ENCODE measurements at regions not wholly inside any gene's neighbourhood (a gene's known extent, or its start where the extent isn't known, plus 50 kb on each side); places are given as distances from the start of the nearest gene placed in this dataset.
"Not testable (repeated sequence)": the region's sequence is repeated elsewhere in the genome, so short reads cannot be mapped to it uniquely, and the experiment has no call there.

DNA sequence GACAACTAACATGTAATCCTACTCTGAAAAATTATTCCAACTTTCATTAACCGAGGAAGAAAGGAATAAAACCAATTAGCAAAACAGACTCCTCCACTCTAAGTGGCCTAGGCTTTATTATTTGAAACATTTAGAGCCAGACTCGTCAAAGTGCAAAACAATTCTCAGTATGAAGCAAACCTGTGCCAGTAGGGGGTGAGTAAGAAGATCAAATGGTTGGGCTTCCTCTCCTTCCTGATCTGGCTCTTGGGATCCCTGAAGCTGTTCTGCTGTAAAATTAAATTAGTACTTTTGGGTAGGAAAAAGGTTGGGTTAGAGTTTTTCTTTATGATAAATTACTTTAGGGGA, 177.6 kb upstream of the MAN1A1 start:
- peak; percentile 5 for DNase-seq

DNA sequence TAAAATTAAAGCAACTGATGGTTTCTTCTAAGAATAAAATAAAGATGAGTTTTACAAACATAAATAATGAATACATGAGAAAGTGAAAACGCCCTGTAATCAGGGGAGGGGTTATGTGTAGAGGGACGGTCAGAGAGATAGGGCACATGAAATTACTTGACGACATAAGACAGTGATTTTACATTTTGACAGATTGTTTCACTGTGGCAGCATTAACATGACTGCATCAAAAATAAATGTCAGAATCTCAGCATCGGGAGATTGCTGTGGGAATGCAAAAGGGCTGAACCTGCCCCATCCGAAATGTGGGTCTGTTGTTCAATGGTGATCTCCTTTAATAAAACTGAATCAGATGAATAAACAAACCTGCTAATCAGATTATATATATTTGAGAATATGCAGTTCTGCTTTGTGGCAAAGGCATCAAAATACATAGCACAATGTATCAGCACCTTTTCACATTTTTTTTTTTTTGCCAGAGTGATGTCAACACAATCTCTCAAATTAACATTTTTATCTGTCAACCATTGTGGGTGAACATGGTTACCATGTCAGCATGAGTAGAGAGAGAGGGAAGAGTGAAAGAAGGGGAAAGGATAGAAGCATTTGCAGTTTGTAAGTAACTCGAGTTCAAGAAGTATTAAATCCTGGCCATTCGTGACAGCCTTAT, 177.1 kb upstream of the MAN1A1 start:
- DNase-seq, result no peak

DNA sequence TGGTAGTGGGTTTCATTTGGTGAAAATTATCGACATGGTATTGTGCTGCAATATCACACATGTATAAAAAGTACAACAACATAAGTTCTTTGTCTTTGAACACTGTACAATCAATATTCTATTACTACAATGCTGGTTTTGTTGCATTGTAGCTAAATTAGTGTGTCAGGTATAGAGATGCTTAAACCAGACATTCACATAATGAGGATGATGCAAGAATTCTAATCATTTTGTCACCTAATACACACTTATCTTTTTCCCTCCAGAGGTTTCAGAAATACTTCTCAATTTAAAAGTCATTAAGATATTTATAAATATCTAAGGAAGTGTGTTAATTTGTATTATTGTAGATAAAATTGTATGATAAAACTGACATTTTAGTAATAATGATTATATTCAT, 174.8 kb upstream of the MAN1A1 start:
- no peak for DNase-seq

DNA sequence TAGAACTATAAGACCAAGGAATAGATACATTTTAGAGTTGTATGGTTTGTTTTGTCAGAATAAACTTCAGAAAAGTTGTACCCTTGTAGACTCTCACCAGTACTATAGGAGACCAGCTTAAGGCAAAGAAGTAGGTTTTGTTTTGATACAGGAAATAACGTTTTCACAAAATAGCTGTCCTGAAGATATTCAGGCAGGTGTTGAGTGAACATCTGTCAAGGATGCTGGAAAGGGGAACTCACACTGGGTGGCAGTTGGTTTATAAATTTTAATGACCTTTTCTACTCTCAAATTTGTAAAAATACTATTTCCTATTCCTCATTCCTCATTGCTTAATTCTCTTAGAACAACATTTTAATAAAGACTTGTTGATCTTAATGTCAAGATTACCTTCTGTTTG, 174.0 kb upstream of the MAN1A1 start:
- DNase-seq, result no peak

DNA sequence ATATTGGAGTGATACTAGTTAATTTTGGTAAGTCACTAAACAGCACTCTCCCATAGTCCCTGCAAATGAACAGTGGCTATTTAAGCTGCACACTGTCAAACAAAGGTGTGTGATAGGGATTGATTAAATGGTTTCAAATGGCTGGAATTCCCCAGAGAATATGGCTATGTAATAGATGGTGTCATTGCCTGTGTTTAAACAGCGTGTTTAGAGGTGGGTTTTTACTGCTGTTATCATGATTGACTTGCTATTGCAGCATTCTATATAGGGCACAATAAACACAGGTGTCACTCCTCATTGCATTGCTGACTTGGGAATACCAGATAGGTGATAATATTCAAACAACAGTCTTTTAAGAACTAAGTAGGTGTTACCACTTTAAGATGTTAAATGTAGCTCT, 171.7 kb upstream of the MAN1A1 start:
- DNase-seq, result no peak

DNA sequence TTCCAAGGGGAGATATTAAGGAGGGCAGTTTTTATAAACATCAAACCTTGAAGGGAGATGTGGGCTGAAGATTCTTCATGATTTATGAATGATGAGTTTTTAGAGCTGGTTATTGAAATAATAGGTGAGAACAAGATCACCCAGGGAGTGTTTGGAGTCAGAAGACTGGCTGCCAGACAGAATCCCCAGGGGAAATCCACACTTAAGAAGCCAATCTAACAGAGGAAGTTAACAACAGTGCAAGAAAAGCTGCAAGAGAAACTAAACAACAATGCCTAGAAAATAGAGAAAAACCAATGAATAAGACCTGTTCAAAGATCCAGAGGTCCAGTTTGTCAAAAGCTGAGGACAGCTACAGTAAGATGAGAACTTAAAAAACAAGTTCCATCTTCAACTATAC, 167.9 kb upstream of the MAN1A1 start:
- DNase-seq, result peak; percentile 24

DNA sequence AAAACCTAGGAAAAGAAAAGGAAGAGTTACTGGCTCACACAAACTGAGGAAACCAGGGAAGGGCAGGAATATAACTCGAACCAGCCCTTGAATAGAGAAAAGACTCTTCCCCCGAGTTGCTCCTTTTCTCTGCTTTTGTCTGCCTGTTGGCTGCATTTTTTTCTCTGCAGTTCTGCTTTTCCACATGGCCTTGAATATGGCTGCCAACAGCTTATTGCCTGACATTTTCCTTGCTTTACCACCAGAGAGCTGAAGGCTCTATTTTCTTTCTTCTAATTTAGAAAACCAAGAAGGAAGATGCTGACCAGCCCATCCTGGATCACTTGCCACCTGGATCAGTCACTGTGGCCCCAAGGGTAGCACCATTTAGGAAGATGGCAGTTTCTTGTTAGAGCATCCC, 164.8 kb upstream of the MAN1A1 start:
- DNase-seq, result no peak

DNA sequence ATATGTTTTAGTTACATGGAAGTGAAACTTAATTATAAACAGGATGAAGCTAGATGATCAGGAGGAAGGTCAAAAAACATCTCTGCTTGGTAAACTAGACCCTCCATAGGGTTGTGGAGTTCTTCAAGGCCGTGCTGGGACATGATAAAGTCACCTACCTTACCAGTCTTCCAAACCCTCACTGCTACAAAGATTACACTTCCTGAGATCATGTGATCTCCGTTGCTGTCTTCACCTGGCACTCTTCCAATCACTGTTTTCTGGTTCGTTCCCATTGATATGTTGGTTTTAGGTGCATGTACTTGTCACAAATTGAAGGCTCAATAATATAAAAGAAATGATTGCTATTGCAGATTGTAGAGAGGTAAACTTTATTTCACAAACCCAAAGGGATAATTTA, 161.5 kb upstream of the MAN1A1 start:
- DNase-seq, result no peak

DNA sequence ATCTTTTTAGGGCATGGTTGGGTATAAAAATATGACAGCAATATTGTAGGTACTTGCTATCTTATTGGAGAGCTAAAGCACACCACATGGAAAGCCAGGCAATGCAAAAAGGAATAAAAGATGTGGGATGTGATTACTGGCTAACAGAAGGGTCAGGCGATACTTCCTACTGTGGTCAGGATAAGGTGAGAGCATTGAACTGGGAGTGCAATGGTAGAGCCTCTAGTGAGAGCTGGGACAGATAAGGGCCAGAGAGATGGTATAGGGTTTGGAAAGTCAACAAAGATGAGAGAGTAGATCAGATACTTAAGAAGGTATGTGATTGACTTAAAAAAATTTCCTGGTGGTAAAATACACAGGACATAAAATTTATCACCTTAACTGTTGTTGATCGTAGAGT, 160.7 kb upstream of the MAN1A1 start:
- no peak for DNase-seq

DNA sequence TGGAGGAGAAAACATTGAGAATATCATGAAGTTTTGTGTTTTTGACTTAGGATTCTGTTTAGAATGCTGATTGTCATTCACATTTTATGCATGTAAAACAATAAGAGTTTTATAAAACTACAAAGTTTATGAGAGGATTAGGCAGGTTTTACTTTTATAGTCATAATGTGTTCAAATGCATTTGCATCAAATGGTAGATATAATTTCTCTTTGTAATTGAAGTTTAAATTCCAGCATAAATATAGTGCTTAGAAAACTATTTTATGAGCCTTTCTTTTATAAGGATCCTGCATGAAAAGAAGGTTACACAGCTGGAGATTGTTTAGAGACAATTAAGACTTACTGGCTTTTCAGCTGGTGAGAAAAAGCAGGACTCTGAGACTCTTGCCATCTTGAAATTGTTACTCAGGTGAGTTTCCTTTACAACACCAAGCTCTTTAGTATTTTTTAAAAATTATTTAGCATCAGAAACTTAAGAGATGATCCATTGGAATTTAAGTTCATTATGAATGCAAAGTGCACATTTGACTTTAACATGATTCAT, 157.1 kb upstream of the MAN1A1 start:
- no peak for DNase-seq

DNA sequence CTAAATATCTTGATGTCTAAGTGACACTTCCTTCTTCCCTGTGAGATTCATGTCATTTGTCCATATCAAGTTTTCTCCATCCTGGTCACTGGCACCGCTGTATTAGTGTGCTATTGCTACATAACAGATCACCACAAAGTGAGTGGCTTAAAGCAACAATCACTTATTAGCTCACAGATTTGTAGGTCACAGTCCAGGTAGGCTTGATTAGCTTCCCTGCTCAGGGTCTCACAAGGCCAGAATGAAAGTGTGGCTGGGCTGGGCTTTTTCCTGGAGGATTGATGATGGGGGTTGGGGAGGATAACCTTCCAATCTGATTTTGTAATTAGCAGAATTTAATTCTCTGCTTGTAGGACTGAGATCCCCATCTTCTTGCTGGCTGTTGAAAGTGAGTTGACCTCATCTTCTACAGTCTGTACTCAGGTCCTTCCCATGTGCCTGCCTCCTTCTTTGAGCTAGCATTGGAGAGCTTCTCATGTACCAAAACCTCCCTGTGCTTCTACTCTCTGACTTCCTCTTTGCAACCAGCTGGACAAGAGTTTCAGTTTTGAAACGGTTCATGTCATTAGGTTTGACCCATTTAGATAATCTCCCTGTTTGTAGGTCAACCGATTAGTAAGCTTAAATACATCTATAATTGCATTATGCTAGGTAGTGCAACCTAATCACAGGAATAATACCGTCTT, 152.4 kb upstream of the MAN1A1 start:
- DNase-seq, result no peak

DNA sequence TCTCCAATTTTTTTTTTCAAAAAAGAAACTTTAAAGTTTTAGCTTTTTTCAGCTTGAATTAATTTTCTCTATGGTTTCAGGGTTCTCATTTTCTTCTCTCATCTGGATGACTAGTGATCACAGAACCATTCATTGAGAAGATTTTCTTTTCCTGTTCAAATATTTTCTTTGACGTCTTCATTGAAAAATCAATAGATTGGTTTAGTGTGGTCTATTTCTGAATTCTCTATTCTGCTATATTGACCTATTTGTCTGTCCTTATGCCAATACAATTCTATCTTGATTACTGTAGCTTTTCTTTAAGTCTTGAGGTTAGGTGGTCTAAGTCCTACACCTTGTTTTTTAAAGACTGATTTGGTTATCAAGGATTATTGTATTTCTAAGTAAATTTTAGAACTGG, 150.2 kb upstream of the MAN1A1 start:
- no peak for DNase-seq

DNA sequence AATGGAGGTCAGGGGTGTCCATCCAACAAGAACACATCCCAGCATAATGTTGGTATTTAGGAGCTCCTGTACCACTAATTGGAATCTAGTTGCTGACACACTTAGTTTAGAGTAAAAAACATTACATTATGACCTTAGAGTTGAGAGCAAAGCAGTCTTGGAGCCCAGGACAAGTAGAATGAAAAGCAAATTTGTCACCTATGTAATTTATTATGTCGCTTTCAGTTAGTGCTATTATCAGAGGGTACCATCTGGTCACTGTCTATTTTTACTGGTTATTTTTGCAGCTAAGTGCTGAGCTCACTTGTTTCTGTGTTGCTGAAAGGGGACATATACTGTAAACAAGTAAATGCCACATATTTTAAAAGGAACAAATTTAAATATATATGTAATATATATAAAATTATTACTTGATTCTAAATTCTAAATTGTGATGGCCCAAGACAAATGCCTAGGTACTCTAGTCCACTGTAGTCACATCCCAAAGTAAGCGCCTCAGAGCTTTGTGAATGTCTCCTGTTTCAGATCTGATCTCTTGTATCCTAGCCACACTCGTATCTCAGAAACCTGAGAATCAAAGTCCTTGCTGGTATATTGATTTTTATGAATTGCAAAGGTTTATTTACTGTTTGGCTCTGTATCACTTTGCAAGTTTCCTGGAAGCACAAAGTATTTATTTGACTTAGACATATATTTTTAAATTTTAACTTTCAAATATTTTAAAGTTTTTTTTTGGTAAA, 148.6 kb upstream of the MAN1A1 start:
- no peak for DNase-seq

DNA sequence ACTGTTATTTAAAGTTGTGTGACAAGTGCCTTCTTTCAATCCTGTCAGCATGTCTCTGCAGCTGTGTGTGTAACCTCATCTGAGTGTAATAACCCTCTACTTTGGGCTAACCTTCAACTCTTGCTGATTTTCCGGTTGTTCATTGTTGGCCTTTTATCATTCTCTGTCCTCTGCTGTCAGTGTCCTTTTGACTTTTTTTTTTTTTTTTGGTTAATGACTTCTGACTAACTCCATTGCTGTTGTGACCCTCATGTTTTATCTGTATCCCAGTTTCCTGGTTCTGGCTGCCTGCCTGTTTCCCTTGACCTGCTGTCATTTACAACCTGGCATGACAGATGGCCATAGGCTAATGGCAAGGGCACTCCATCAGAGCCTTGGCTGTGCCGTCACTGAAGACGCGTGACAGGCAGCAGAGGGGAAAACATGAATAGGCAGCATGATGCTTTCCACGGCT, 145.7 kb upstream of the MAN1A1 start:
- no peak for DNase-seq

DNA sequence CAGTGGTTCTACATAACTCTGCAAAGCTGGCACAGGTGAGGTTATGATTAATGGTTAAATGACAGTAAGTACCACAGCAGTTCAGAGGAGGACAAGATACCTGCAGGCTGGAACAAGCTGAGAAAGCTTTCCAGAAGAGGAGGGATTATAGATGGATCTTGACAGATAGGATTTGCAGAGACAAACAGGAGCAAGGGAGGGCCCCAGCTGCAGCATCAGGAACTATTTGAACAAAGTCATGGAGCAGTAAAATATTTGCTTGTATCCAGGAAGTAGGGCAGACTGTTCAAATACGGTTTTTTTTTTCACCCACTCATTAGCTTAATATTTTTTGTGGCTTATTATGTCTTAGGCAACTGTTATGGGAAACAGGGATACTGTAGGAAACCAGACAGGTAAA, 144.4 kb upstream of the MAN1A1 start:
- DNase-seq, result no peak

DNA sequence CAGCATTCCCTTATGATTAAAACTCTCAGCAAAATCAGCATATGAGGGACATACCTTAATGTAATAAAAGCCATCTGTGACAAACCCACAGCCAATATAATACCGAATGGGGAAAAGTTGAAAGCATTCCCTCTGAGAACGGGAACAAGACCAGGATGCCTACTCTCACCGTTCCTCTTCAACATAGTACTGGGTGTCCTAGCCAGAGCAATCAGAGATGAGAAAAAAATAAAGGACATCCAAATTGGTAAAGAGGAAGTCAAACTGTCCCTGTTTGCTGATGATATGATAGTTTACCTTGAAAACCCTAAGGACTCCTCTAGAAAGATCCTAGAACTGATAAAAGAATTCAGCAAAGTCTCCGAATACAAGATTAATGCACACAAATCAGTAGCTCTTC, 141.6 kb upstream of the MAN1A1 start:
- DNase-seq, result not testable (repeated sequence)

DNA sequence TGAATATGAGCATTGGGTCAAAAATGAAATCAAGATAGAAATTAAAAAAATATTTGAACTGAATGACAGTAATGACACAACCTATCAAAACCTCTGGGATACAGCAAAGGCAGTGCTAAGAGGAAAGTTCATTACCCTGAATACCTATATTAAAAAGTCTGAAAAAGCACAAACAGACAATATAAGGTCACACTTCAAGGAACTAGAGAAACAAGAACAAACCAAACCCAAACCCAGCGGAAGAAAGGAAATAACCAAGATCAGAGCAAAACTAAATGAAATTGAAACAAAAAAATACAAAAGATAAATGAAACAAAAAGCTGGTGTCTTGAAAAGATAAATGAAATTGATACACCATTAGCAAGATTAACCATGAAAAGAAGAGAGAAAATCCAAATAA, 140.5 kb upstream of the MAN1A1 start:
- not testable (repeated sequence) for DNase-seq

DNA sequence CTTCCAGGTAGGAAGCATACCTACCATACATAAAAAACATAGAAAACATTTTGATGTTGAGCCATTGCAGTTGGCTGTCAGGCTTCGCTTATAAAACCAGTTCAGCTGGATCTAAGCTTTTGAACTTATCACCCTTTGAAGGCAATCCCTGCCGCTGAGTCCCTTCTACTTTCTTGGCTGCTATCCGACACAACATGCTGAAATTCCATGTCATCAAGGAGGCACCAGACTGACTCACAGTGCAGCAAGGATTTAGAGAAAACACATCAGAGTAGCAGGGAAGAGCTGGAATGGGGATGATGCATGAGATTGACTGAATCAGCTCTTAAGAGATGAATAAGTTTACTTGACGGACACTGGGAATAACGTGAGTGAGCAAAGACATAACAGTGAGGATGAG, 135.0 kb upstream of the MAN1A1 start:
- peak; percentile 97 for DNase-seq

DNA sequence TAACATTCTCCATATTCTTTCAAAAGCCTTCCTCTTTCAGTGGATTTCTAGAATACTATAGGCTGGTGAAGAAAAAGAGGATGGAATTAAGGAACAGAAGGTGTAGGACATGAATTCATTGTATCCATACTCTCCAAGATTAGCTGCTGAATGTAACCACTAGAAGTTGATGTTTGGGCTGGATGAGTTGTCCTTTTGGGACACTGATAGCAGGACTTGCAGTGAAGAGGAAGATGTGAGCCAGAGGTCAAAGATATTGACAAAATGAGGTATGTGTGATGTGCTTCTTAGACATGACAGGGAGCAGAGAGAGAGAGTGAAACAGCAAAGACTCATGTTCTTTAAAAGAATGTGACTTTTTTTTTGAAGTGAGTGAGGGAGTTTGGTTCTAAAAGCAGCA, 134.3 kb upstream of the MAN1A1 start:
- peak; percentile 19 for DNase-seq

DNA sequence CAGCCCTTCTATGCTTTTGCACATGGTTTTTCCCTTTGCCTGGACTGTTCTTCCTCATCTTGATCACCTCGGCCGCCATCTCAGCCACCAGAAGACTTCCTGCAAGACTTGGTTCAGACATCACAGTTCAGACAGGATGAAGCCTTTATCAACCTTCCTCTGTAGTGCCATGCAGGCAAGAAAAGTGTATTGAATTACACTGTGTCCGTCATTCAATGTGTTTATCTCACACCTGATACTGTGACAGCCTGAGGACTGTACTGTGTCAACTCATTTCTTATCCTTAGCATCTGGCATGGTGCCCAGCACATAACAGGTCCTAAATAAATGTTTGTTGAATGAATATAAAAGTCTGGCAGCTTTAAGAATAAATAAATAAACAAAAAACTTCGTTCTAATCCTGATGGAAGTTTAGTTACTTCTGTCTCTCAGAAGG, 133.3 kb upstream of the MAN1A1 start:
- DNase-seq, result no peak

DNA sequence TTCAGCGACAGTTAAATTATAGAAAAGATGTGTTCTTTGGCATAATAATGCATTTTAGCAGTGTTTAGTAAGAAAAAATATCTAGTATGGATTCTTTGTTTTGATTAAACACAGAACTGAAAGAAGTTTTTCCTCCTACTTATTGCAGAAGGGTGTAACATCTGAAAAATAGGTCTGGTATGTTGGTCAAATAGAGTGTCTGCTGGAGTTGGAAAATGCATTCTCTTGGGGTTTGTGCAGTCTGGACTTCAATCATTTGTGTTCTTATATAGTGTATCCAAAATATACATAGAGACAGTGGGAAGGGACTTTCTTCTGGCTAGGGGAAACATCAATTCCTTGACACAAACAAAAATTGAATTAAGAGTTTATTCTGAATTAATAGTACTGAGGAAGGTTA, 132.4 kb upstream of the MAN1A1 start:
- DNase-seq, result peak; percentile 86

DNA sequence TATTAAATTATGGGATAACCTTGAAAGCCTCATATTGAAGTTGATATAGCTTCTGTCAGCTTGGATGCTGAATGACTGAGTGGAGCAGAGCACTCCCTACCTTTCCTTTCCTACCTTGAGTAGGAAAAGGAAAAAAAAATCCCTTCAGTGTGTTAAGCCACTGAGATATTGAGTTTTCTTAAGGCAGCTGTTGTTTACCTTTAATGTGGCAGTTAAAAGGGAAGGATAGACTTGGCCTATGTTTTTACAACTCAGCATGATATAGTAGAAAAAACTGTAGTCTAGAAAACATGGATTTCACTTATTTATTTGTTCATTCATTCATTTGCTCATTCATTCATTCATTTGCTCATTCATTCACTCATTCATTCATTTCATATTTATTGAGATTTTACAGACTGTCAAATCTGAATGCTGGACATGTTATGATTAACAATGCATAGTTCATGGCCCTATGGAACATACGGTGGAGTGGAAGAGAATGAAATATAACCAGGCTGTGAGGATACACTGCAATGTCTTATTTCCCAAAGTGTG, 131.5 kb upstream of the MAN1A1 start:
- no peak for DNase-seq
